ENCODE measurements at regions not wholly inside any gene's neighbourhood (a gene's known extent, or its start where the extent isn't known, plus 50 kb on each side); places are given as distances from the start of the nearest gene placed in this dataset.

GRCh38 chr3:13998831-13999230 is 119.0 kb upstream of the WNT7A start:
- TF ChIP-seq CTCF (IDR thresholded peaks at IDR 0.05): no peak
- TF ChIP-seq ZFX (IDR thresholded peaks at IDR 0.05; ENCODE audit: borderline replicate concordance): no peak

Measured in 22Rv1 (cell line).